ENCODE measurements at regions not wholly inside any gene's neighbourhood (a gene's known extent, or its start where the extent isn't known, plus 50 kb on each side); places are given as distances from the start of the nearest gene placed in this dataset.

DNA sequence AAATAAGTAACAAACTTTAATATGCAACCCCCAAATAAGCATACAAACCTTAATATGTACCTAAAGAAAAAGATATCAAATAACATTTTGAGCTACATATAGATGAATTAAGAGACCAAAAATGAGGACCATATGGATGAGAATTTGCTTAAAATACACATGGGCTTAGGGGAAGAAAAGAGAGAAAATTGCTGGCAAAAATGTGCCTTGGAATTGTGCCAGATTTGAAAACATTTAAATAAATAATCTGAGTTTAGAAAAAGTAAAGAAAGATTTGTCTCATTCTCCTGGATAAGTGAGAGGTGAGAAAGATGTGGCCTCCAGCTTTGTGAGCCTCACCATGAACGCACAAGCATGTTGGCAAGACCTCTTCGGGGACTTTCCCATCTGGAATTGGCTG, 372.6 kb downstream of the SOX11 start:
- DNase-seq (ENCODE audit: low spot score) = no peak

GRCh38 chr2:6065703-6066102, 373.5 kb downstream of the SOX11 start:
- DNase-seq (ENCODE audit: low spot score) = no peak

DNA sequence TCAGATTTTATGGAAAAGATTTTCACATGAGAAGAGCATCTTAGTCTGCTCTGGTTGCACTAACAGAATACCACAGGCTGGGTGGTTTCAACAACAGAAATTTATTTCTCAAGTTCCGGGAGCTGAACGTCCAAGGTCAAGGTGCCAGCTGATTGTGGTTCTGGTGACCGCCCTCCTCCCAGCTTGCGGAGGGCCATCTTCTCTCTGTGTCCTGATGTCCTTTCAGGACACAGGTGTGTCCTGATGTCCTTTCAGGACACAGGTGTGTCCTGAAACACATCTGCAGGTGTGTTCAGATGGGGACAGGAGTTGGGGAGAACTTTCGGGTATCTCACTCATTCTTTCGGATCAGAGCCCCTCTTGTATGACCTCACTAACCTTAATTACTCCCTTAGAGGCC, 374.9 kb downstream of the SOX11 start:
- DNase-seq (ENCODE audit: low spot score) = no peak

- DNase-seq (ENCODE audit: low spot score) = no peak
Observed at GRCh38 chr2:6067806-6068205, 375.6 kb downstream of the SOX11 start.

- DNase-seq (ENCODE audit: low spot score) = no peak
Observed at GRCh38 chr2:6068429-6068828, 376.2 kb downstream of the SOX11 start.

- DNase-seq (ENCODE audit: low spot score) = no peak
Observed at GRCh38 chr2:6069381-6069780, 377.2 kb downstream of the SOX11 start.

GRCh38 chr2:6071519-6071918, 379.3 kb downstream of the SOX11 start:
- no peak for DNase-seq (ENCODE audit: low spot score)

GRCh38 chr2:6072276-6072675, 380.1 kb downstream of the SOX11 start:
- DNase-seq (ENCODE audit: low spot score) = no peak

DNA sequence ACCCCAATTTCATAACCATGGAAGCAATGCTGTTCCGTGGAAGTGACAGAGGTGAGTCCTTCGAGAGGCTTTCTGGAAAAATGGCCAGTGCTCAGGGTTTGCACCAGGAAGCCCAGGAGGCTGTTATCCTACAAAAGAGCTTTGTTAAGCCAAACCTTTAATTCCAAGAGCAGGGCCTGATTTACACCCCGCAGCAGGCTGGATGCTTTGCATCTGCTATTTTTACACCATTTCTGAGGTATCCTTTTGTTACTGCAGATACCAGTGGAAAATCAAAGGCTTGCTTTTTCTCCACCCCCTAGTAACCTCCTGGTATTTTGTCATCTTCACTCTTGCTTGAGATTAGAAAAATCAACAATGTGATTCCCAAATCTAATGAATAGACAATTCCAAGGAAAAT, 380.6 kb downstream of the SOX11 start:
- no peak for DNase-seq (ENCODE audit: low spot score)

DNA sequence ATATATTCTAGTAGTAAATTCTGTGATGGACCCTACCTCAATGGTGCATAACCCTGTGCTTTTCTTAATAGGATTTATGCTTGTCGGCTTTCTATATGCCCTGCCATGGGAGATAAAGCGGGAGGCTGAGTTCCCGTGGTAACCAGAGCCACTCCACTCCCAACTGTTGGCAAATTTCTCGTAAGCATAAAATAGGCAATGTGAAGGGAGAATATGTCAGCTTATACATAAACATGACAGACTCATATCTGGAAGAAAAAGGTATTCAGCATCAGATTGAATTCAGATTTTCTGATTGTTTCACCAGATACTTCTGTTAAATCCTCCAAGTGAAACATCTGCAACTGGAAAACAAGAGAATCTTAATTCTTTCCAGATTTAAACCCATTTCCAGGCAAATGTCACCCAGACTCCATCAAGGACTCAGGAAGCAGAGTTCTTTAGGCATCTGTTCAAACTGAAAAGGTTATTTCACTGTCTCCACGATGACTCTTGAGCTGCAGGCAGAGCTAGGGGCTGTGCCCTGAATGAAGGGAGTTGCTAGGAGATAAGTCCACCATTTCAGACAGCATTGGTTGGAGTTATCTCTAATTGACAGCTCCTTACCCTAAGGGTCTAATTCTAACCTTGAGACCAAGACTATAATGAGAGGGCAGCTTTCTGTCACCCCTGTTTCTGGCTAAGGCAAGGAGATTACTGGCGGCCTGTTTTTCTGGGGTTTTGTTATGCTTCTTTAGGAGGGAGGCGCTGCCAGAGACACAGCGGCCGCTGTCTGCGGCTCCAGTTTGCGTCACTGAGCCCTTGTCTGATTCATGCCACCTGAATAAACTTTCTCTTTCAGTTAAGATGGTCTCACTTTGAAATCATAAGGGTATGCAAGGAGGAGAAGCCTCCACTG, 381.3 kb downstream of the SOX11 start:
- DNase-seq (ENCODE audit: low spot score) = peak; percentile 35

GRCh38 chr2:6074089-6074643, 382.0 kb downstream of the SOX11 start:
- peak; percentile 14 for DNase-seq (ENCODE audit: low spot score)

DNA sequence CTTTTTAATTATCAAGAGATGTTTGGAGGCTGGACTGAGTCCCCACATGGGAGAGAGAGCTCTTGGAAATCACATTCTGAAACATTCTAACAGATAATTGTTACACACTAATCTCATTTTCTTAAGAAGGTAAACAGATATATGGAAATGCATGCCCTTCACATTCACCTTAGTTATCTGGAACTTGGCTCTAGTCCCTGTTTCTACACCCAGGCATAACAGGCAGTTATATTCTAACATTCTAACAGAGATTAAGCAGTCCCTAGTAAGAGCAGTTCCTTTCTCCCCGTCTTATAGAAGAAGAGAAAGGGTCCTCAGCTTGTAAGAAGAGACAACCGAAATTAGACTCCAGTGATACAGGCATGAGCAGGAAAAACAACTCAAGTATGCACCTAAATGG, 385.4 kb downstream of the SOX11 start:
- DNase-seq (ENCODE audit: low spot score) = no peak

DNA sequence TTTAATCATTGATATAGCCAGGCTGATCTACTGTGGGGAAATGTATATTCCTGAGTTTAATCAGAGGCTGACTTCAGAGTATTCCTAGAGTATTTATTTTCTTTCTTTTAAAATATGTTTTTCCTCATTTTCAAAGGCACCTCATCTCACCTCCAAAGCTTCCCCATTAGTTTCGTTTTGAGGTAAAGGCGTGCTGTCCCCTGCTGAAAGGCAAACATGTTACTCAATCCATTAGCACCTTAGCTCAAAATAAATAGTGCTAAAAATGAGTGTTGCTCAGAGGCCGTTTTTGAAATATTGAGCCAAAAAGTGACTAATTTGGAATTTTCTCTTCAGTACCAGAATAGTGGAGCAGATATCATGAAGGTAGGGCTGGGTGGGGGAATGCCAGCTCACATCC, 386.2 kb downstream of the SOX11 start:
- no peak for DNase-seq (ENCODE audit: low spot score)

GRCh38 chr2:6079405-6079804, 387.2 kb downstream of the SOX11 start:
- no peak for DNase-seq (ENCODE audit: low spot score)

DNA sequence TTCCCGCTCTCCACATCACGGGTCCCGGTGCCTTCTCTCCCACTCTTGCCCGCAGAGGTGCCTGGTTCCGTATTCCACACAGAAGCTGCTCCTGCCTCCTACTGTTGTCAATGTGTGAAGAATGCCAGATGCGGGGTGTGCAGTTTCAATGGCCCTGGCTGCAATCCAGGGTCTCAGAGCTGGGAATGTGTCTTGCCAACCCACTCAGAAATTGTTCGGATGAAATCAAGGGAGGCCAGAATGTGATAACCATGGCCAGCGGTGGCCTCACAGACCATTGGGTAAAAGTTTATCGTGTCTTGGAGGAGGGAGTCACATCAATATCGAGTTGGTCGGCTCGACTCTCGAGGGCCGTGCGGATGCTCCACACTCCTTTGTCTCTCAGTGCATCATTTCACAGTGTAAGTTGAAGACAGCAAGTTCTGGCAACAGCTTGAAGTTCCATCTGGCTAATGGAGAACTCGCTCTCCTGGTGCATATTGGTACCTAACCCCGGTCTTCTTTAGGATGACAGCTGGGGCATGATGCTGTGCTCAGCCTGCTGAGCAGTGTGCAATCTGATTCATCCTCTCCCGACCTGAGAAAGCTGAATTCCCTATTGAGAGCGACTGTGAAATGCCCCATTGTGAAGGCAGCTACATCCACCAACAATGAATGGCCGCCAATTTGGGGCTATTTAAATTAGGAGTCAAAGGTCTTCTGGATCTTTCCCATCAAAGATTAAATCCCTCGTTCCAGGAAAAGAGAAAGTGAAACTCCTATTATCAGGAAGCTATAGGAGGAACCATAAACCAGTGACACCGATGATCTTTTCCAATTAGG, 389.0 kb downstream of the SOX11 start:
- no peak for DNase-seq (ENCODE audit: low spot score)

DNA sequence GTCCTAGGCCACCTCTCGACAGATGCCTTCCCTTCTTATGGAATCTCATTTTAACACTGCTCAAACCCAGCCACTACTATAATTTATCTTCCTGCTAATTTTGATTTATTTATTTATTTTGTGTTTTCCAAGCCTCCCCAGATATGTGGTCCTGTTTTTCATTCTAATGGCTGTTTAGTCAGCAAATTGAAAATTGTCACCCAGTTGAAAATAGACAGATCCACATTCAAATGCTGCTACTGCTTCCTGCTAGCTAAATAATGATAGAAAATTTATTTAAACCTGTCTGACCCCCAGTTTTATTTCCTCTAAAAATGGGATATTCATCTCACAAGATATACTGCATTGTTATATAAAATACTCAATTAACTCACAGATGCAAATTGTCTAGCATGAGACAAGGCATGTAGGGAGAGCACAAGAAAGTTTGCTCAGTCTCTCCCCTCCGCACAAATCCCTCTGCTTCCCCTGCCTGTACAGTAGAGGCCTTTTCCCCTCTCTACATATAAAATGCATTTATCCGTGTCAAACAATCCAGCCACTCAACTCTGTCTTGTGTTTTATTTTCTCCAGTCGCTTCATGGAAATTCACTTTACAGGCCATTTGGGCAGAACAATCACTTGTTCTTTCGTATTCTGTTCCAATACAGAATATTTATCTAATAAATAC, 389.9 kb downstream of the SOX11 start:
- no peak for DNase-seq (ENCODE audit: low spot score)

GRCh38 chr2:6082625-6083018, 390.4 kb downstream of the SOX11 start:
- no peak for DNase-seq (ENCODE audit: low spot score)

- no peak for DNase-seq (ENCODE audit: low spot score)
Observed at GRCh38 chr2:6083136-6083535, 391.0 kb downstream of the SOX11 start.

DNA sequence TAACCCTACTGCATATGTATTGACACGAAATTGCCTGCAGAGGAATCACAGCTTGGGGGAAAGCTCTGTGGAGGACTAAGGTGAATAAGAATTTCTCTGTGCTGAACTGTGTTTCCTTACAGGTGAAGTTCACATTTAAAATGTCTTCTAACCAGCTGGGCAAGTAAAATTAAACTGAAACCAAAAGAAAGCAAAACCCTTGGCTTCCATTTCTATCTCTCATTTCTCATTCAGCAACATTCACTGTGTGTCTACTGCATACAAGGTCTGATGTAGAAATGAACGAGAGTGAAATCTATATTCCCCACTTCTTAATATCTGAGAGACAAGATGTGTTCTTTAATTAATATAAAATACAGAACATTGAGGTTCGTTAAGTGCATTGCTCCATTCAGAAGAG, 397.3 kb downstream of the SOX11 start:
- DNase-seq (ENCODE audit: low spot score) = no peak

DNA sequence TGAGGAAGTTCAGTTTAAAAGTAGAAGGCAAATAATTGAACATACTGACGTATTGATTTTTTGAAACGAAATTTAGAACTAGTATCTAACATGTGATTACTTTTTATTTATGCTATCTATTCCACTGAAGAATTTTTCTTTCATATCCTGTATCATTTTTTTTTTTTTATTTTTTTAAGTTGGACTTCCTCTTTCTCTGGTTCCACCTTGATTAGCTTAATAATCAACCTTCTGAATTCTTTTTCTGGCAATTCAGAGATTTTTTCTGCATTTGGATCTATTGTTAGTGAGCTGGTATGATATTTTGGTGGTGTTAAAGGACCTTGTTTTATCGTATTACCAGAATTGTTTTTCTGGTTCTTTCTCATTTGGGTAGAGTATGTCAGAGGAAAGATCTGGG, 411.2 kb downstream of the SOX11 start:
- no peak for DNase-seq (ENCODE audit: low spot score)

GRCh38 chr2:6103949-6104348, 411.8 kb downstream of the SOX11 start:
- DNase-seq (ENCODE audit: low spot score) = no peak

GRCh38 chr2:6107290-6107689, 415.1 kb downstream of the SOX11 start:
- no peak for DNase-seq (ENCODE audit: low spot score)

Data from umbilical cord (tissue), 1 donor.